GM12891 (cell line): ENCODE measurements at regions not wholly inside any gene's neighbourhood (a gene's known extent, or its start where the extent isn't known, plus 50 kb on each side); places are given as distances from the start of the nearest gene placed in this dataset.

Experiments used
- POLR2A ChIP-seq: IDR thresholded peaks from 2 replicates; pipeline ENCODE4 v1.6.1; 2011; ENCODE audit warnings: low read depth, low read length, control low read depth
- POLR2AphosphoS5 ChIP-seq: IDR thresholded peaks from 2 replicates; pipeline ENCODE4 v1.6.1; 2011; ENCODE audit warnings: low read depth, low read length, control low read depth
- SPI1 ChIP-seq: IDR thresholded peaks from 2 replicates; pipeline ENCODE4 v1.6.1; 2011; ENCODE audit warnings: low read depth, low read length, control low read depth
- TAF1 ChIP-seq: IDR thresholded peaks from 2 replicates; pipeline ENCODE4 v1.6.1; 2011; ENCODE audit warnings: low read depth, low read length, control low read depth

DNA sequence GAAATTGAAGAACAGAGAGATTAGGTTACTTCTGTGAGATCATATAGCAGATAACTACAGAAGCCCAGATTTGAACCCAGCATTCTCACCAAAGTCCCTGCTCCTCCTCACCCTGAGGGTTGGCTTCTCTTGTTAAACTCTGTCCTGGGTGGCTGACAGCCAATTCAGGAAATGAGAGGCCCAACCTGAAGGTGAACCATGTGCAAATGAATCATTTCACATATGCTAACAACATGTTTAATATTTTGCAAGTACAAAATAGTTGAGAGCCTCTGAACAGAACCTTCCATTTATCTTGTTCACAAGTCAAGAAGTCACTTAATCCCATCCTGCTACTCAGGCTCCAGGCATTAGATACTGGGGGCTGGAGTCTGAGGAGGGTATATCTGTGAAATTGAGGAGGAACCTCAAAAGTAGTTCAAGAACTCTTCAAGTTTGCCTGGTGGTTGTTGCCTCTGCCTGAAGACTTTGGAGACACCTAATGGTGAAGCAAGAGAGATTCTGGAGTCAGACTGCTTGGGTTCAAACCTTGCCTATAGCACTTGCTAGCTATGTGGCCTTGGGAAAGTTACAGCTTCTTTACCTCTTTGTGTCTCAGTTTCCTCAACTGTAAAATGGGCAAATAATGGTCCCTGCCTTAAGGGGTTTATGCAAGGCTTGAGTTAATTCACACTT, 564.0 kb downstream of the PSAT1 start:
- no peak for TF ChIP-seq POLR2AphosphoS5
- TF ChIP-seq POLR2A, result no peak
- TF ChIP-seq TAF1, result no peak
- TF ChIP-seq SPI1, result no peak
